Fibroblast of the aortic adventitia (primary cell): ENCODE measurements at regions not wholly inside any gene's neighbourhood (a gene's known extent, or its start where the extent isn't known, plus 50 kb on each side); places are given as distances from the start of the nearest gene placed in this dataset.

ENCODE experiments used
- DNase-seq: peaks from one replicate; pipeline ENCODE4 v3.0.0-alpha.2; 2010; ENCODE audit warnings: low read depth
- H3K4me3 ChIP-seq: 2 replicates; pipeline ENCODE4 v1.5.1; 2011; ENCODE audit warnings: low read depth, mild to moderate bottlenecking, control low read depth, low read length, moderate library complexity
- CTCF ChIP-seq: IDR thresholded peaks from 2 replicates; pipeline ENCODE4 v1.5.1; 2011; ENCODE audit warnings: mild to moderate bottlenecking, low read length, control low read depth, inconsistent platforms; ENCODE audit not compliant: insufficient read depth

- DNase-seq: no peak
- no peak for TF ChIP-seq CTCF
- H3K4me3 ChIP-seq: no peak overlapping the region
Measured at GRCh38 chr3:18501679-18502343, 76.7 kb upstream of the SATB1 start.

GRCh38 chr3:18500322-18500721, 75.2 kb upstream of the SATB1 start:
- no peak for TF ChIP-seq CTCF
- DNase-seq: no peak
- no peak overlapping the region for H3K4me3 ChIP-seq

GRCh38 chr3:18499301-18499700, 74.2 kb upstream of the SATB1 start:
- DNase-seq: no peak
- H3K4me3 ChIP-seq: no peak overlapping the region
- TF ChIP-seq CTCF: no peak

- H3K4me3 ChIP-seq: no peak overlapping the region
- DNase-seq: no peak
- TF ChIP-seq CTCF: no peak
Measured at GRCh38 chr3:18494251-18494650, 69.1 kb upstream of the SATB1 start.

- no peak overlapping the region for H3K4me3 ChIP-seq
- no peak for TF ChIP-seq CTCF
- no peak for DNase-seq
Measured at GRCh38 chr3:18489939-18490338, 64.8 kb upstream of the SATB1 start.

GRCh38 chr3:18483226-18483625, 58.1 kb upstream of the SATB1 start:
- no peak for TF ChIP-seq CTCF
- no peak overlapping the region for H3K4me3 ChIP-seq
- DNase-seq: no peak
